HEK293 (cell line): ENCODE measurements at regions not wholly inside any gene's neighbourhood (a gene's known extent, or its start where the extent isn't known, plus 50 kb on each side); places are given as distances from the start of the nearest gene placed in this dataset.
"Not testable (repeated sequence)": the region's sequence is repeated elsewhere in the genome, so short reads cannot be mapped to it uniquely, and the experiment has no call there.

ENCODE experiments used
- CTCF ChIA-PET: fragments of 350-600 bp; formaldehyde crosslinking; extraction: SDS; loops from one replicate; lab custom pipeline; 2021; ENCODE audit warnings: antibody characterized with exemption; lab: Yijun Ruan, JAX
- POLR2A ChIA-PET: fragments of 300-600 bp; formaldehyde crosslinking; extraction: SDS; loops from one replicate; lab custom pipeline; 2020; ENCODE audit warnings: antibody characterized with exemption, inconsistent platforms; lab: Yijun Ruan, JAX
- H3K27ac ChIP-seq: fragments of 200-500 bp; sonication (Bioruptor generic); 2 replicates; pipeline ENCODE4 v1.5.1; 2014; ENCODE audit warnings: low read depth, low read length, control low read depth, inconsistent platforms; ENCODE audit errors: extremely low read depth
- H3K36me3 ChIP-seq, 2 experiments: fragments of 200-500 bp in 1 of 2; sonication (Bioruptor generic) in 1 of 2; 1 replicate in 1 of 2; 2 replicates in 1 of 2; pipeline ENCODE4 v1.5.1; 2014 to 2017; ENCODE audit warnings: inconsistent platforms in 2 of 2, low read length in 2 of 2; ENCODE audit not compliant: control insufficient read depth in 2 of 2, insufficient read depth in 1 of 2
- H3K4me1 ChIP-seq: fragments of 200-500 bp; sonication (Bioruptor generic); 2 replicates; pipeline ENCODE4 v1.5.1; 2014; ENCODE audit warnings: mild to moderate bottlenecking, low read length, inconsistent platforms; ENCODE audit not compliant: control insufficient read depth, insufficient read depth
- H3K4me3 ChIP-seq: 2 replicates; pipeline ENCODE4 v1.5.1; 2011; ENCODE audit warnings: low read depth, mild to moderate bottlenecking, control low read depth, low read length, moderate library complexity
- H3K9me3 ChIP-seq: fragments of 200-500 bp; sonication (Bioruptor generic); 2 replicates; pipeline ENCODE4 v1.5.1; 2014; ENCODE audit warnings: low read depth, low read length, inconsistent platforms; ENCODE audit not compliant: control insufficient read depth, insufficient read depth
- BCL11A ChIP-seq: fragments of 450-650 bp; formaldehyde crosslinking; IDR thresholded peaks from 2 replicates; pipeline ENCODE4 v1.5.1; 2016; ENCODE audit warnings: low read depth, missing biosample characterization, missing genetic modification characterization
- MZF1 ChIP-seq: fragments of 450-650 bp; formaldehyde crosslinking; IDR thresholded peaks from 2 replicates; pipeline ENCODE4 v1.5.1; 2017; ENCODE audit warnings: missing biosample characterization, missing genetic modification characterization, borderline replicate concordance
- ZFP37 ChIP-seq: fragments of 450-650 bp; formaldehyde crosslinking; IDR thresholded peaks from 2 replicates; pipeline ENCODE4 v1.5.1; 2016; ENCODE audit warnings: missing biosample characterization, missing genetic modification characterization
- ZFP69B ChIP-seq: fragments of 450-650 bp; formaldehyde crosslinking; IDR thresholded peaks from 2 replicates; pipeline ENCODE4 v1.5.1; 2016; ENCODE audit warnings: missing biosample characterization, missing genetic modification characterization
- ZNF654 ChIP-seq: fragments of 450-650 bp; formaldehyde crosslinking; IDR thresholded peaks from 2 replicates; pipeline ENCODE4 v1.5.1; 2016; ENCODE audit warnings: low read depth, missing biosample characterization, missing genetic modification characterization
- TF ChIP-seq, protein P1 (sequence below): fragments of 450-650 bp; formaldehyde crosslinking; IDR thresholded peaks from 2 replicates; pipeline ENCODE4 v1.5.1; 2016; ENCODE audit warnings: missing biosample characterization, missing genetic modification characterization
- TF ChIP-seq, protein P2 (sequence below): fragments of 450-650 bp; formaldehyde crosslinking; IDR thresholded peaks from 2 replicates; pipeline ENCODE4 v1.5.1; 2017; ENCODE audit warnings: missing biosample characterization, missing genetic modification characterization
- TF ChIP-seq, protein P3 (sequence below): fragments of 450-650 bp; formaldehyde crosslinking; IDR thresholded peaks from 2 replicates; pipeline ENCODE4 v1.5.1; 2016; ENCODE audit warnings: missing biosample characterization, missing genetic modification characterization

DNA sequence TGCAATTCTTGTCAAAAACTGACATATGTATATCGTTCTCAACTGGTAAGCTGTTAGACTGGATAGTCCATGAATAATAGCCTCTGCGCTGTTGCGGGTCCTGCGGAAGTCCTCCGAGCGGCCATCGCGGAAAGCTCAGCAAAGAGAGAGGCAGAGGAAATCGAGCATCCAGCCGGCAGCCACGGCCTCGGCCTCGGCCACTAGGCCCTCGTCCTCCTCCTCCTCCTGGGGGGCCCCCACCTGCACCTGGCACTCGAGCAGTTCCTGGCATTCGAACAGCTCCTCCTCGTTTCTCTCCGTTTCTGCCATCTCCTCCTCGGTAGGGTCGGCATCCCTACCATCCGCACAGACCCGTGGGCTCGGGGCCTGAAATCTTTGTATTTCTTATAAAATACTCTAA, 111.2 kb upstream of the CYLC1 start:
- H3K4me1 ChIP-seq, POLR2A ChIA-PET, CTCF ChIA-PET, H3K27ac ChIP-seq, H3K36me3 ChIP-seq, H3K4me3 ChIP-seq, H3K9me3 ChIP-seq: not testable (repeated sequence)

DNA sequence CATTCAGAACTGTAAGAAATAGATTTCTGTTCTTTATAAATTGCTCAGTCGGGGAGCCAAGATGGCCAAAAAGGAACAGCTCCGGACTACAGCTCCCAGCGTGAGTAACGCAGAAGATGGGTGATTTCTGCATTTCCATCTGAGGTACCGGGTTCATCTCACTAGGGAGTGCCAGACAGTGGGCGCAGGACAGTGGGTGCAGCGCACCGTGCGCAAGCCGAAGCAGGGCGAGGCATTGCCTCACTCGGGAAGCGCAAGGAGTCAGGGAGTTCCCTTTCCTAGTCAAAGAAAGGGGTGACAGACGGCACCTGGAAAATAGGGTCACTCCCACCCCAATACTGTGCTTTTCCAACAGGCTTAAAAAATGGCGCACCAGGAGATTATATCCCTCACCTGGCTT, 110.5 kb upstream of the CYLC1 start:
- H3K27ac ChIP-seq, H3K4me1 ChIP-seq, H3K4me3 ChIP-seq, H3K9me3 ChIP-seq, POLR2A ChIA-PET, CTCF ChIA-PET, H3K36me3 ChIP-seq: not testable (repeated sequence)

DNA sequence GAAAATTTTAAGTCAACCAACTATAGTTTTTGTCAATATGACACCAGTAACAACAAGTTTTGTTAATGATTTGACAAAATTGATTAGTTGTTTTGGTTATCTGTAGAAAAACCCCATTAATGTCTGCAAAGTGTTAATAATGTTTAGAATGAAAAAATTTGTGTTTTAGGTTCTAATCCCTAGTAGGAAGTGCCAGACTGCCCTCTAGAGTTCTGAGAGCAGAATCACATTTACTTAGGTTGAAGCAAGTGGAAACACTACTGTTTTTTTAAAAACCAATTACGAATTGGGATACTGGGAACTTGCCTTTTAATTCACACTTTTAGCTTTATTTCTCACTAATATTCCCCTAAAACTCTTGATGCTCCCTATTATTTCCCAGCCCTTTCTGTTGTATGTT, 101.1 kb upstream of the CYLC1 start:
- no peaks in the 10 kb centered on the region; the same call in 1 of the 2 replicates for H3K9me3 ChIP-seq
- CTCF ChIA-PET, result interaction anchor here (0.6 to 1.9 kb wide), 7 partner anchors 10 to 304 kb away, joined by 3 to 7 read pairs (median 3); no protein-coding TSS in a partner anchor
- no peak overlapping the region for H3K27ac ChIP-seq
- POLR2A ChIA-PET, result no interaction called here
- no peaks in the 10 kb centered on the region for H3K4me1 ChIP-seq
- no peaks in the 10 kb centered on the region for H3K36me3 ChIP-seq
- no peak overlapping the region for H3K4me3 ChIP-seq
- TF ChIP-seq, protein P1, sequence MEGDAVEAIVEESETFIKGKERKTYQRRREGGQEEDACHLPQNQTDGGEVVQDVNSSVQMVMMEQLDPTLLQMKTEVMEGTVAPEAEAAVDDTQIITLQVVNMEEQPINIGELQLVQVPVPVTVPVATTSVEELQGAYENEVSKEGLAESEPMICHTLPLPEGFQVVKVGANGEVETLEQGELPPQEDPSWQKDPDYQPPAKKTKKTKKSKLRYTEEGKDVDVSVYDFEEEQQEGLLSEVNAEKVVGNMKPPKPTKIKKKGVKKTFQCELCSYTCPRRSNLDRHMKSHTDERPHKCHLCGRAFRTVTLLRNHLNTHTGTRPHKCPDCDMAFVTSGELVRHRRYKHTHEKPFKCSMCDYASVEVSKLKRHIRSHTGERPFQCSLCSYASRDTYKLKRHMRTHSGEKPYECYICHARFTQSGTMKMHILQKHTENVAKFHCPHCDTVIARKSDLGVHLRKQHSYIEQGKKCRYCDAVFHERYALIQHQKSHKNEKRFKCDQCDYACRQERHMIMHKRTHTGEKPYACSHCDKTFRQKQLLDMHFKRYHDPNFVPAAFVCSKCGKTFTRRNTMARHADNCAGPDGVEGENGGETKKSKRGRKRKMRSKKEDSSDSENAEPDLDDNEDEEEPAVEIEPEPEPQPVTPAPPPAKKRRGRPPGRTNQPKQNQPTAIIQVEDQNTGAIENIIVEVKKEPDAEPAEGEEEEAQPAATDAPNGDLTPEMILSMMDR (tag by site-specific recombination), result peak; percentile 31; the same call in 1 of the 2 replicates
- peak; percentile 39 for TF ChIP-seq ZNF654 (tag by site-specific recombination)
- TF ChIP-seq, protein P2, sequence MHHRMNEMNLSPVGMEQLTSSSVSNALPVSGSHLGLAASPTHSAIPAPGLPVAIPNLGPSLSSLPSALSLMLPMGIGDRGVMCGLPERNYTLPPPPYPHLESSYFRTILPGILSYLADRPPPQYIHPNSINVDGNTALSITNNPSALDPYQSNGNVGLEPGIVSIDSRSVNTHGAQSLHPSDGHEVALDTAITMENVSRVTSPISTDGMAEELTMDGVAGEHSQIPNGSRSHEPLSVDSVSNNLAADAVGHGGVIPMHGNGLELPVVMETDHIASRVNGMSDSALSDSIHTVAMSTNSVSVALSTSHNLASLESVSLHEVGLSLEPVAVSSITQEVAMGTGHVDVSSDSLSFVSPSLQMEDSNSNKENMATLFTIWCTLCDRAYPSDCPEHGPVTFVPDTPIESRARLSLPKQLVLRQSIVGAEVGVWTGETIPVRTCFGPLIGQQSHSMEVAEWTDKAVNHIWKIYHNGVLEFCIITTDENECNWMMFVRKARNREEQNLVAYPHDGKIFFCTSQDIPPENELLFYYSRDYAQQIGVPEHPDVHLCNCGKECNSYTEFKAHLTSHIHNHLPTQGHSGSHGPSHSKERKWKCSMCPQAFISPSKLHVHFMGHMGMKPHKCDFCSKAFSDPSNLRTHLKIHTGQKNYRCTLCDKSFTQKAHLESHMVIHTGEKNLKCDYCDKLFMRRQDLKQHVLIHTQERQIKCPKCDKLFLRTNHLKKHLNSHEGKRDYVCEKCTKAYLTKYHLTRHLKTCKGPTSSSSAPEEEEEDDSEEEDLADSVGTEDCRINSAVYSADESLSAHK (tag by site-specific recombination), result no peak

DNA sequence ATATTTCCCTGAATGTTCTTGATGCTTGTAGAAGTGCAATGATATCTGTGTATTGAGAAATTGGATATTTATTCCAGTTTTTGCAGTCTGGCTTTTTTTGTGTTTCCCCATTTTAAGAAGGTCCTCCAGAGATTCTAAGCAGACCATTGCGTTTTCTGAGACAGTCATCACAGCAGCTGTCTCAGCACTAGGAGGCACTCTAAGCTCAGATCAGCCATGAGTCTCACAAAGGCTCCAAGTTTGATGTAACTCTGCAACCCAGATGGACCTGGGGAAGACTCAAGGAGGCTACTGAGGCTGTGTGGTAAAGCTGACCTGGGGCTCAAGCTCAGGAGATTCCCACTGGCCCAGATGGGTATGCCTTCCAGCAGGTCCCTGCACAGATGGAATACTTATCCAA, 89.3 kb upstream of the CYLC1 start:
- Histone ChIP-seq H3K4me1 (no peaks in the 10 kb centered on the region), H3K4me3 (no peak overlapping the region), H3K9me3 (no peaks in the 10 kb centered on the region; the same call in 1 of the 2 replicates), H3K36me3 (no peaks in the 10 kb centered on the region), H3K27ac (no peak overlapping the region)
- TF ChIP-seq ZFP37 (tag by site-specific recombination), result no peak
- TF ChIP-seq BCL11A (tag by site-specific recombination), result no peak
- no peak for TF ChIP-seq ZFP69B (tag by site-specific recombination)
- TF ChIP-seq MZF1 (tag by site-specific recombination), result no peak
- TF ChIP-seq, protein P3, sequence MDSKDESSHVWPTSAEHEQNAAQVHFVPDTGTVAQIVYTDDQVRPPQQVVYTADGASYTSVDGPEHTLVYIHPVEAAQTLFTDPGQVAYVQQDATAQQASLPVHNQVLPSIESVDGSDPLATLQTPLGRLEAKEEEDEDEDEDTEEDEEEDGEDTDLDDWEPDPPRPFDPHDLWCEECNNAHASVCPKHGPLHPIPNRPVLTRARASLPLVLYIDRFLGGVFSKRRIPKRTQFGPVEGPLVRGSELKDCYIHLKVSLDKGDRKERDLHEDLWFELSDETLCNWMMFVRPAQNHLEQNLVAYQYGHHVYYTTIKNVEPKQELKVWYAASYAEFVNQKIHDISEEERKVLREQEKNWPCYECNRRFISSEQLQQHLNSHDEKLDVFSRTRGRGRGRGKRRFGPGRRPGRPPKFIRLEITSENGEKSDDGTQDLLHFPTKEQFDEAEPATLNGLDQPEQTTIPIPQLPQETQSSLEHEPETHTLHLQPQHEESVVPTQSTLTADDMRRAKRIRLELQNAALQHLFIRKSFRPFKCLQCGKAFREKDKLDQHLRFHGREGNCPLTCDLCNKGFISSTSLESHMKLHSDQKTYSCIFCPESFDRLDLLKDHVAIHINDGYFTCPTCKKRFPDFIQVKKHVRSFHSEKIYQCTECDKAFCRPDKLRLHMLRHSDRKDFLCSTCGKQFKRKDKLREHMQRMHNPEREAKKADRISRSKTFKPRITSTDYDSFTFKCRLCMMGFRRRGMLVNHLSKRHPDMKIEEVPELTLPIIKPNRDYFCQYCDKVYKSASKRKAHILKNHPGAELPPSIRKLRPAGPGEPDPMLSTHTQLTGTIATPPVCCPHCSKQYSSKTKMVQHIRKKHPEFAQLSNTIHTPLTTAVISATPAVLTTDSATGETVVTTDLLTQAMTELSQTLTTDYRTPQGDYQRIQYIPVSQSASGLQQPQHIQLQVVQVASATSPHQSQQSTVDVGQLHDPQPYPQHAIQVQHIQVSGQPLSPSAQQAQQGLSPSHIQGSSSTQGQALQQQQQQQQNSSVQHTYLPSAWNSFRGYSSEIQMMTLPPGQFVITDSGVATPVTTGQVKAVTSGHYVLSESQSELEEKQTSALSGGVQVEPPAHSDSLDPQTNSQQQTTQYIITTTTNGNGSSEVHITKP, result no peak
- CTCF ChIA-PET, result interaction anchor here (0.6 kb wide), 1 partner anchor 64 kb away, joined by 4 read pairs; no protein-coding TSS in a partner anchor
- POLR2A ChIA-PET, result no interaction called here
